NCI-H187 treated with DMSO at 0.1 percent for 48 hours (cell line): ENCODE measurements at regions not wholly inside any gene's neighbourhood (a gene's known extent, or its start where the extent isn't known, plus 50 kb on each side); places are given as distances from the start of the nearest gene placed in this dataset.
"Not testable (repeated sequence)": the region's sequence is repeated elsewhere in the genome, so short reads cannot be mapped to it uniquely, and the experiment has no call there.

Experiments used
- DNase-seq: peaks from one replicate; lab custom pipeline; 2025; lab: John Stamatoyannopoulos, UW

GRCh38 chr1:194821091-194821490 is 1634.7 kb upstream of the B3GALT2 start:
- no peak for DNase-seq

GRCh38 chr1:194818674-194819073 is 1632.3 kb upstream of the B3GALT2 start:
- DNase-seq = no peak

- no peak for DNase-seq
Measured at GRCh38 chr1:194816859-194817258, 1630.4 kb upstream of the B3GALT2 start.

DNA sequence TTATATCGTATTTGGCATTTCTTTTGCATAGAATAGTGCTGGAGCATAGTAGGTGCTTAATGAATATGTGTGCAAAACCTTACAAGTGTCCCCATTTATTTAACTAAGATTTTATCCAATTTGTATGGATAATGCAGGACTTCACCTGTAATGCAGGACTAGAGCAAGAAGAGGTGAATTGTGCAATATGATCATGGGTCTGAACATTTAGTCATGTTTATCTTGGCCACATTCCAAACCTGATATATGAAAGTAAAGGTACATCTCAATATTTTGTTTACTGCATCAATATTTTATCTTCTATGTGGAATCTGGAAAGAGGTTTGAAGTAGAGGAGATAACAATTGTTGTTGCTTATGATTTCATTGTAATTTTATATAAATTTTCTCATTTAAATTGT is 1626.7 kb upstream of the B3GALT2 start:
- DNase-seq = no peak

DNA sequence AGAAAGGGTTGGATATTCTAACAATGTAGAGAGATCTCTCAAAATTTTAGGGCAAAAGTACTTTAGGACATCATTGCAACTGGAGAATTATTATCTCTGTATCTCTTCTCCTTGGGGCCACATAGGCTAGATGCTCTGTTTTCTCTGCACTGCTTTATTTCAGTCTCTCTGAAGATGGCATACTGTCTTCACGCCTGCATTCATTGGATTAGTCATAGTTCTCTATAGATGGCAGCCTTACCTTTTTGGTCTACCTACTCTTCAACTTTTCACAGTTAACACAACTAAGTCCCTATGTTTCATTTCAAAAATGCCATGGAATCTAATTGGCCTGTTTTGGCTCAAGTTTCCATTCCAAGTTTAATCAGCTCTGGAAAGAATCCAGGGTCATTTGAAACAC is 1623.3 kb upstream of the B3GALT2 start:
- no peak for DNase-seq

- DNase-seq = no peak
Measured at GRCh38 chr1:194809215-194809614, 1622.8 kb upstream of the B3GALT2 start.

DNA sequence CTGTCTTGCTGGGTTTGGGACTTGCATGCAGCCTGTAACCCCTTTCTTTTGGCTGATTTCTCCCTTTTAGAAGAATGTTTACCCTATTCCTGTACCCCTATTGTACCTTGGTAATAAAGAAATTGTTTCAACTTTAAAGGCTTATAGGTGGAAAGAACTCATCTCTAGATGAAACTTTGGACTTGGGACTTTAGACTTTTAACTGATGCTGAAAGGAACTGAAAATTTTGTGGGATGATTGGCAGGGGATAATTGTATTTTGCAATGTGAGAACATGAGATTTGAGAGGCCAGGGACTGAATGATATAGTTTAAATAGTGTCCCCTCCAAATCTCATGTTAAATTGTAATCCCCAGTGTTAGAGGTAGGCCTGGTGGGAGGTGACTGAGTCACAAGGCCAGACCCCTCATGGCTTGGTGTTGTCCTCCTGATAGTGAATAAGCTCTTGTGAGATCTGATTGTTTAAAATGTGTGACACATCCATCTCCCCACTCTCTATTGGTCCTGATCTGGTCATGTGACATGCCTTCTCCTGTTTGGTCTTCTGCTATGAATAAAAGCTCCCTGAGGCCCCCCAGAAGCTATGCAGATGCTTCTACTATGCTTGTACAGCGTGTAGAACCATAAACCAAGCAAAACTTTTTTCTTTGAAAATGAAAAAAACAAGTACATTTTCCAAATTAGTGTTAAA is 1621.3 kb upstream of the B3GALT2 start:
- no peak for DNase-seq

- DNase-seq = no peak
Measured at GRCh38 chr1:194802572-194802971, 1616.2 kb upstream of the B3GALT2 start.

- DNase-seq = no peak
Measured at GRCh38 chr1:194795917-194796593, 1609.6 kb upstream of the B3GALT2 start.

DNA sequence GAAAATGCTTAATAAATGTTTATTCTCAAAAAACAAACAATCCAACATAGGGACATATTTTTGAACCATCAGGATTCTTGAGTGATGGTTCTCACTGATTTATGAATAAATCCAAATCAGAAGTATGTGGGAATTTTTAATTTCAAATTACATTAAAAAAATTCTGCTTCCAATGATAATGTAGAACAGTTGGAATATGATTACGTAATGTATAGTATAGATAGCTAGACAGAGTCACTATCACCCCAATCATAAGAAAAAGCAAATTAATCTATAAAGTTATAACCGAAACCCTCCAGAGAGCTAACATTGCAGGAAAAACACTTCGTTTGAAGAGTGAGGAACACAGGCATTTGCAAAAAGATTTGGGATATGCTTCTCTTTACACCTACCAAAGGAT is 1600.6 kb upstream of the B3GALT2 start:
- DNase-seq = no peak

DNA sequence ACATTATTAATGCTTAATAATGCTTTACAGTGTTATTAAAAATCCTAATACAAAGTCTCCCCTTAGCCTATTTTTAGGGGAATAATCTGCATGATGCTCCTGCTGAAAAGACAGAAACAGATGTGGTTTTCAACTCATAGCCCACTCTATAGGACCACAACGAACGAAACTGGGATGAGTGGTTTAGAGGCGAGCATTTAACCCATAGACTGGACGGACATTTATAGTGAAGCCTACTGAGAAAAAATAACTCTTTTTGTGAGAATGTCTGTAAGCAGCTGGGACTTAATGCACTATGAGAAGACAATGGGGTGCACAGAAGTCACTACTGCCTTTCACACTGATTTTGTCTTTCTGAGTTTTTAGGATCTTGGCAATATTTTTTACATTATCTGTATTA is 1599.6 kb upstream of the B3GALT2 start:
- no peak for DNase-seq

- no peak for DNase-seq
Measured at GRCh38 chr1:194776657-194777056, 1590.2 kb upstream of the B3GALT2 start.

- no peak for DNase-seq
Measured at GRCh38 chr1:194774535-194774934, 1588.1 kb upstream of the B3GALT2 start.

DNA sequence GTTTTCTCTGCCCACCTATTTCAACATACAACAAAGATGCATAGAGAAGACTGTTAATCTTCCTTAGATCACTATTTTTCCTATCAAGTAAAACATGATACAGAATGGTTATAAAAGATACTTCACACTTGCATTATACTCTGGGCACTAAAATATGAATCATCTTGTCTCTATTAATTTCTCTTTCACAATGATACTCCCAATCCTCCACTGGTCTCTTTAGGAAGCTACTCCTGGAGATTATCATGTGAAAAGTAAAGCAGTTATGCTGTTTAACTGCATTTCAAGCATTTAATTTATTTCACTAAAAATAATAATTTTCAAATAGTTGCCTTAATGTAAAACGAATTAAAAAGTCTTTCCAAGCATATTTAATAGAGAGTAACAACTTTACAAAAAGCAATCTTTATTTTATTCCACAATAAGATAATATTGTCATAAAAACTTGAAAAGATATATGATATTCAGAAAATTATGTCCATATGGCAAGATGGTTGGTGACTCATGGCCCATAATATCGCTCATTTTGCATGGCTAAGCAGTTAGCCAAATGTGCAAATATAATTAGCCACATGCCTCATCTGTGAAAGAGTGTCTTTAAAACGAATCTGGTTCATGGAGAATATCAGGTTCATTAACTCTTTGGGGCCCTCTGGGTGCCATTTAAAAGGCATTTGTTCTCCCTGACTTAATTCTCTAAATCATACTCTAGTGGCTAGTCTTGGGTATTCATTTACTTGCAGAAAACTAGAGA is 1569.0 kb upstream of the B3GALT2 start:
- DNase-seq = no peak

GRCh38 chr1:194738843-194739242 is 1552.4 kb upstream of the B3GALT2 start:
- not testable (repeated sequence) for DNase-seq

DNA sequence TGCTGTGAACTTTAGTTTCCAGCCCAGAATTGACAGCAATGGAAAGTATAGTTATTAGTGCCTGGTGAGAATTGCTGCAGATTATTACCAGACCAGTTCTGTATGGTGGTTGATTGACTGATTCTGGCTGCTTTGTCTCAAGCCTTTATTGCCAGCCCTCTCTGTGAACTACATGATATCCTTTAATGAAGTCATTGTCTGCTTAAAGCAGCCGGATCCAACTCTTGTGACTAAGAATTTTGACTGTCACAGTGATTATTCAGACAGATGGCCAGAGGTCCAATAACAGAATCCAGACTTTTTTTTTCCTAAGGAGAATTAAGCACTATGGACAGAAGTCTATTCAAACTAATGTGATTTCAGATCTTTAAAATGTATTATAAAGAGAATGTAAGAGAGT is 1548.6 kb upstream of the B3GALT2 start:
- no peak for DNase-seq

- DNase-seq = no peak
Measured at GRCh38 chr1:194731025-194731424, 1544.6 kb upstream of the B3GALT2 start.

DNA sequence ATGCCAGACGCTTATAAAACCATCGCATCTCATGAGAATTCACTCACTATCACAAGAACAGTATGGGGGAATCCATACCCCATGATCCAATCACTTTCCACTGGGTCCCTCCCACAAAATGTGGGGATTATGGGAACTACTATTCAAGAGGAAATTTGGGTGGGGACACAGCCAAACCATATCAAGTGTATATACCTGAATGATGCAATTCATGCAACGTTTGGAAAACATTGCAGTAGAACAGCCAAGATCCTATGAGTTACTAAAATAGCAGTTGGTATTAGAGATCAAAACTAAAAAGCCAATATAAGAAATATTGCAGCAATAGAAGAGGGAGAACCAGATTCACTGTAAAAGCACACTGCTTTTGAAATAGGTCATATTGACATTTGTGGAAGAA is 1543.9 kb upstream of the B3GALT2 start:
- DNase-seq = no peak

DNA sequence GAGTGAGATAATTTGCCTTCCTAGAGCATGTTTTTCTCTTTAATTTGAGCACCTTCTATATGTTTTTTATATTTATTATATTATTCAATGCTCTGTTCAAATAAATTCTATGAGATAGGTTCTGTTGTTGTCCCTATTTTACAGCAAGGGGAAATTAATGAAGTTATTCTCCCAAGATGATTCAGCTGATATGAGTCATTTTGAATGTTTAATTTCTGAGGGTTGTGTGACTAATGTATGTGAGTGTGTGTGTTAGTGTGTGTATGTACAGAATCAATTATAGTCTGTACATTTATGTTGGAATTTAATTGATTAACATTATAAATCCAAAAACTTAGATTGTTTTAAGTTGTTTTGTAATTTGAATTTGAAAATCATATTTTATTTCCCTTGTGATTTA is 1536.7 kb upstream of the B3GALT2 start:
- no peak for DNase-seq

DNA sequence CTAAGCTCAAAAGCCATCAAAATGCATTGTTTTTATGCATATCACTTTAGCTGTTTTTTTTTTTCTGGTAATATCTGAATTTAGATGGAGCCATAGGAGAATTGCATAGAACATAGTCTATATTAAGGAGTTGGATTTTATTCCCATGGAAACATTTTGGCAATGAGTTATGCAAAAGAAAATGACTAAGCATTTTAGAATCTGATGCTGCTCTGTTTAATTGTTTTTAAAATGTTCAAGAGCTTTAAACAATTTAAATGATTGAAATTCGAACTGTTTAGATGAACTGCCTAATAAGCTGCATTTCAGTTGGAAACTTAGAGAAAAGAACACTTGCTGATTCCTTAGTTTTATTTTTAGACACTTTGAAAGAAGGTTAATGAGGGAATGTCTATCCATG is 1531.5 kb upstream of the B3GALT2 start:
- DNase-seq = no peak

DNA sequence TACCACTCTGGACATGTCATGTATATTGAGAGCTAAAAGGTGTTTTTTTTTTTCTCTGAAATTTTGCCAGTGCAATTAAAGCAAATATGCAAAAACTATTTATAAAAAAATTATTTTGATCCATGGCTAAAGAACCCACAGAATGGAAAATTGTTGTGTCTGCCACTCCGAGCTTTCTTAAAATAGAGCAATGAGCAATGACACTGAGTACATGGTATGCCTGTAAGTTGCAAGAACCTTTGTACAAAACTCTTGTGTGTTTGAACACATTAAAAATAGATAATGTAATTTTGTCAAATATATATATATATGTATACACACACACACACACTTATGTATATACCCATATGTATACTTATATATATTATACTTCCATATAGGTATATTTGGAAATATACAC is 1530.9 kb upstream of the B3GALT2 start:
- DNase-seq = no peak

- no peak for DNase-seq
Measured at GRCh38 chr1:194710671-194711070, 1524.3 kb upstream of the B3GALT2 start.

GRCh38 chr1:194709439-194709838 is 1523.0 kb upstream of the B3GALT2 start:
- no peak for DNase-seq
